Renal cortex interstitium (tissue), 11 donors: ENCODE measurements at regions not wholly inside any gene's neighbourhood (a gene's known extent, or its start where the extent isn't known, plus 50 kb on each side); places are given as distances from the start of the nearest gene placed in this dataset.

ENCODE experiments used
- DNase-seq, 11 donors: peaks; one replicate each; pipeline ENCODE4 v3.0.0-alpha.2; 2013; ENCODE audit warnings: low read depth in 9 of 11, low spot score in 4 of 11; ENCODE audit errors: extremely low read depth in 1 of 11

DNA sequence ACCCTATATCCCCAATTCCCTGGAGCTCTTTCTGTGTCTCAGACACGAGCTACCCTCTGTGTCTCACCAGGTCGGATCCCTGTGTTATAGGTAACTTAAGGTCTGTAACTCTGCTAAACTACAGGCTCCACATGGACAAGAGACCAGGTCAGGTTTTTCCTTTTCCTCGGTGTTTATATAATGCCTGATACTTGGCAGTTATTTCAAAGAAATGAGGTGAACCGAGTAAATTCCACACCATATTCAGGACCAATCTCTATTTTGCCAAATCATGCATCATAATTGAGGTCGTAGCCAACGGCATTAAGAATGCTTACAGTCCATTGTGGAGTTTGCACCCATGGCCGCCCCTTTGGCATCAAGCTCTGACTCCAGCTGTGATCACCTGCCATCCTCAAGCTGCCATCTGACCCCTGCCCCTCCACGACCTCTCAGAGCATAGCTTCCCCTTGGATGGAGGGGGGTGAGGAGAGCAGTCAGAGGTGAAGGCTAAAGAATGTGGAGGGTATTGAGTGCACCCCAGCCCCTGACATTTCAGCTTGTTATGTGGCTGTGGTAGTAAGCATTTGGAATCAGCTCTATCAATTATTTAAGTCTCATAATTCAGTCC is 434.7 kb upstream of the RBFOX1 start:
- no peak for DNase-seq

DNA sequence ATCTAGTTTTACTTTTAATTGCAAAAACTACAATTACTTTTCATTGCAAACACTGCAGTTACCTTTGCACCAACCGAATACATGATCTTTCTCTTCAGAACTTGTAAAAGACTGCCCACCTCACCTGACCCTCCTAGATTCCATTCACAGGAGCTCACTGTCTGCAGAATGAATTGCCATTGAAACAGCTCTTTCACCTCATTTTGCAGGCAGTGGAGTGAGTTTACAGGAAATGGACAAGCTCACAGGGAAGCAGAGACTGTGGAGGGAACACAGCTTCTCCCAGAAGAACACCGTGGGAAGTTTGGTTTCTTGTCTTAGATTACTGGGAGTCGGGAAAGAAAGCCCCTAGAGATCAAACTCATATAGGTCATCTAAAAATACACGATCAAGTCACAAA is 439.7 kb upstream of the RBFOX1 start:
- DNase-seq = no peak

DNA sequence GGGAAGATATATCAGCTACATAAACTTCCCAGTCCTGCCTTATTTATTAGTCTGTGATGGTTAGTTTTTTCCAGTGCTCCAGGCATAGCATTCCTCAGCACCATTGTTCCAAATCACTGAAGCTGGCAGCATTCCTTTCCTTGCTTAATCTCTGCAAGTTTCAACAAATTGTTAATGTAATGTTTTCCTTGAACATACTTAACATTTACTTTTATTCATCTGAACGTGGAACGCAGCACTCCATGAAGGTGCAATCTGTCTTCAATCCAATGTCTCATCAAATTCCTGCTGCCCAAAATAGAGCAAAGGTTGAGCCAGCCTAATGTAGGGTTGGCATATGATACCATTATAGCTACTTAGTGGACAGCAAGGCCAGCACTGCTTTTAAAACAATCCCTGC is 441.1 kb upstream of the RBFOX1 start:
- peak in 9 of 11 donors; percentile 36 to 81 (median 56) for DNase-seq

DNA sequence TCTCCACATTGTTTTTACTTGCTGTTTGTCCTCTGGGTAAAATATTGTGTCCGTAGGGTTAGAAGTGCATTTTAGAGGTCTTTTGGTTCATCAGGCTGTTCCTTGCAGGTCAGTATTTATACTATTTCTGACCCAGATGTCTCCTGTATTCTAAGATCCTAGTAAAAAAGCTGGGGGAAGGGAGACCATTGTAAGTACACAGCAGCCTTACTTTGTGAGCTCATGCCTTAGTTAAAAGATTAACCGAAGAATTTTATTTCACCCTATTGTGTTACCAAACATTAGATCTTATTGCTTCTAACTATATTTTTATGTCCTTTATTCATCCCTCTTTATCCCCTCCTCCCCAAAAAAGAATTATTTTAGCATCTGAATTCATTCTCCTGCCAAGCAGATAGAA is 444.1 kb upstream of the RBFOX1 start:
- no peak for DNase-seq

DNA sequence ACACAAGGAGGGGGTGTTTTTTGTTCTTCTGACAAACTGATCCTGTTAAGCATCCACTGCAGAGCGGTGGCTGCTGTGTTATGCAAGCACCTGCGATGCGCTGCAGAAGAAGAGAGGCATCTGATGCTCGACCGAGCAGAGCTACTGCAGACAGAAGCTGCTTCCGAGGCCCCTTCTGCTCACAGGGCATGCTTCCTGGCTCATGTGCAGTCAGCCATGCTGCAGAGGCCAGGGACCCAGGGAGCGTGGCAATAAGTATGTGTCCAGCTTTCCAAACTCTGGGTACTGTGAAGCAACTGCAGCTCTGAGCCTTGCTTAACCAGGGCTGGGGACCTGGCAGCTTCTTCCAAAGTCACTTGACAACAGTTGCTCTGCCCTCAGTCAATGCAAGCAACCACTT is 448.6 kb upstream of the RBFOX1 start:
- DNase-seq = peak in 2 of 11 donors; percentile 15 to 17

DNA sequence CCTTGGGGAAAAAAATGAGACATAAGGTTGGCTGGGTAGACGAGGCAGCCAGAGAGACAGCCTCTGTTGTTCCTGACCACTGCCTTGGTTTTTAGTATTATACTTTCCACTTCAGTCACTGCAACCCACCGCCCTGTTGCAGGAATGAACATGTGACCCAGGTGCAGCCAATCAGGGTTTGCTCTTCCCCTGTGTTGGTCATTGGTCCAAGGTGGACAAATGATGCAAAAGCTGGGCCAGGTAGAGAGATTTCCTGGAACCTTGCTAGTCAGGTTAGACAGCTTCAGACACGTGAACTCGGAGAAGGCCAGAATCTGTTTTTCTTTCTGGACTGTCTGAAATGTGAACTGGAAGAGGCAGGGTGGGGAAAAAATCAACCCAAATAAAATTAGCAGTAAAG is 452.4 kb upstream of the RBFOX1 start:
- DNase-seq = no peak

DNA sequence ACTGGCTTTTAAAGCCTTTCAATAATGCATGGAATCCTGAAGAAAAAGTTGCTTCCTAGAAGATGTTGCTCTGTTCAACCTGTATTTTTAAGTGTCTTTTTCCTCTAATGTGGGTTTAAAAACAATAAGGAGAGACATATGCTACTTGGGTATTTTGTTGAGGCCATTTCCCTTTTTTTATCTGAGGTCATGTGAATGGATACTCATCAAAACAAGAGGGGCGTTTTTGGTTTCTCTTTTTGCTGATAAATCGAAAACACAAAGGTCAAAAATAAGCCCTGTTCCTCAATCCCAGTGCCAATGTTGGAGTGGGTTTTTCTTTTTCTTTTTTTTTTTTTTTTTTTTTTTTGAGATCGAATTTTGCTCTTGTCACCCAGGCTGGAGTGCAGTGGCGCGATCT is 468.0 kb upstream of the RBFOX1 start:
- DNase-seq = no peak

DNA sequence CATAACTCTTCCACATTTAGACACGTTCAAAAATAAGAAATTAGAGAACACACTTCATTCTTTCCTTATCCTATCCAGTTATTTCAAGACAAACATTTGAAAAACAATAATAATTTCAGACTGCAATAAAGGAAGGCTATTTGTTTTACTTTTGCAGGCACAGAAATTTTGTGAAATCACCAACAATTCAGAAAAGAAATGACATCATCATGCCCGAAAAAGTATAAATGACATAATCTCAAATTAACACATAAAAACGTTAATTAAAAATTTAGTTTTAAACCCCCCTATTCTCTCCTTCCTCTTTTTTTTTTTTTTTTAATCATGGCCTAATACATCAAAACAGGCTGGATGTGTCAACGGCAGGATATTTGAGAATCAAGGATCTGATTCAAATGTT is 468.4 kb upstream of the RBFOX1 start:
- no peak for DNase-seq

DNA sequence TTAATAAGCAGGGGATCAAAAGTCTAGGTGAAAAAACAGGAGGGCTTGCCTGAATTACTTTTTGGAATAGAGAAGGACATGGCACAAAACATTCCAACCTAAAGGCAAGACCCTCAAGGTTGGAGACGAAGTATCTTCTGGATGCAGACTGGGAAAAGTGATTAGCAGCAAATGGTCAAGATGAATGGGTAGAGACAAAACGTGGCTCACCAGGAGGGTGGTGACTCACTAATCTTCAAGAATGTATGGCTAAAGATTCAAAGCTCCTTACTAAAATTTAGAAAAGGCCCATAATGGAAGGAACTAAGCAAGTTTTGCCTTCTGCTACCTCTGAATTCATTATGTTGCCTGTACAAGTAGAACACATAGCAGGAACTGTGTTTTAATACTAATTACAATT is 469.5 kb upstream of the RBFOX1 start:
- DNase-seq = no peak

DNA sequence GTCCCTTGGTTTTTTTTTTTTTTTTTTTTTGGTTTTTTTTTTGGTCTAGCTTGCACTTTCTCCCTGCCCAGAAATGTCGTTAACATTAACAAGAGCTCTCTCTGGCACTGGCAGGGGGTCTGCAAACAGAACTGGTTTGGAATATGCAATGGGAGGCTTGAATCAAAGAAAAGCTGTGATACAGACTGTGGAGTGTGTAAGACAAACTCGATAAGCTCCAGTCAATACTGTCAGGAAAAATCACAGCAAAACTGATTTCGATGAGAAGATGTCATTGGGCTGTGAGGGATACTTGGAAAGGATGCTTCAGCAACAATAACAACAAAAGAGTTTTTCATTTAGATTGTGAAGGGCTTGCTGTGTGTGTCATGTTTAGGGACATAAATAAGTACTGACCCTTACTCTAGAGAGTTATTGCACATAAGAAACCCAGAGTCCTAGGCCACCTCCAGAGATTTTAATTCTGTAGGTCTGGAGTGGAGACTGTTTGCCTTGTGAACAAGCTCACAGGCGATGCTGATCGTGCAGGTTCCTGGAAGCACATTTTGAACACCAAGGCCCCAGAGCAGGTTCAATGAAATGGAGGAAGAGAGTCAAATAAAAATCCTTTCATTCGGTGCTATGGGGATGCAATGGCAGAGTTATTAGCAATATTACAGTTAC is 470.7 kb upstream of the RBFOX1 start:
- no peak for DNase-seq

DNA sequence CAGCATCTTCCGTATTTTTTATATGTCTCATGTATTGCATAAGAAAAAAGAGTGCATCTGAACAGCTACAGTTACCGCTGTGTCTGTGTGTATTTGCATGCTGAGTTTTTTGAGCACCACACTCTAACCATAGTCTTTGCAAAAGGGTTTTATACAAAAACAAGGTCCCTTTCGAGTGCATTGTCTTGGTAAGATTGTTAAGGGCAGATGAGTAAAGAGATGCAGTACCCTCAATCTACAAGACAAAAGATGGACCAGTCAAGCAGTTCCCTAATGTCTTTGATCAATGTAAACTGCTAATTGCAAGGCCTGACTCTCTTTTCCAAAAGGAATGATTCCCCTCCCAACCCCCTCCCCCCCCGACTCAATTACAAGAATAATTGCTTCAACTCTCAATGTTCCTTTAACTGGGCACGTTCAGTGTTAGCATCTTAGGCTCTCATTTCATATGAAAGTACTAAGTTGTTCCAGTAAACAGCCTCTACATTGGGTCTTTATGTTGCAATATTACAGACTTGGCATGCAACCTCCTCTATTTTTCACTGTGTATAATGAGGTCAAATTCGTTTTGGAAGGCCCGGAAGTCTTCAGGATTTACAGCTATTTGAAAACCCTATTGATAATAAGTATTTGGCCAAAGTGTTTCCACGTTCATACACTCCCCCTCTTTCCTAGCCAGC is 471.4 kb upstream of the RBFOX1 start:
- DNase-seq = no peak

DNA sequence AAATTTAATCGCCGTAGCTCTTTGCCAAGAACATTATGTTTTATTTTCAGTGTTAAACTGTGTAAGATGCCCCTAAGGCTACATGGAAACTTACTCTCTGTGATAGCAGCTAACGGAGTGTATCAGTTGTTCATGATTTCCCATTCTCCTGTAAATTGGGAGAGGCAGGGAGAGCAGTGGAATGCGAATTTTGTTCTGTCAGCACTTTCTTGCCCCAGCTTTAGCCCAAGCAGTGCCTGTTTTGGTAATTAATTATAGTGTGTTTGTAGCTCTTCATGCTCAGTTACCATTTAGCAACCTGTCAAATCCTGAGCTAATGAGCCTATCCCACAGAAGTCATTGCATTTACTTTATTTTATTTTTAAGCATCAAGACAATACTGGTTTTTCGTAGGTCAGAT is 475.1 kb upstream of the RBFOX1 start:
- DNase-seq = peak in 1 of 11 donors; percentile 3

DNA sequence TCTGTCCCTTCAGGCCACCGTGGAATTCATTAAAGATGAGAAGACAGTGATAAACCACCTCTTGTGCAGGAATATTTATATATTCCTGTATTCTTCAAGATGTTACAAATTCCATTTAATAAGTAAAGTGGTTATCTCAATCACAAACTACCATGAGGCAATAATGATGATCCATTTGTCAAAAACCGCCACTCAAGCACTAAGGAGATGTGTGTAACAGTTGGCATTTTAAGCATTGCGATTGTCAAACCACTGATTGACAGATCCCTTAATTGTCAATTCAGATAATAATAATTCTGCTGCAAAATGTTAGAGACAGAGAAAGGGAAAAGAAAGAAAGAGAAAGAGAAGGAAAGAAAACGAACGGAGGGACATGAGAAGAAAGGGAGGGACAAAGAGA is 476.1 kb upstream of the RBFOX1 start:
- DNase-seq = no peak

DNA sequence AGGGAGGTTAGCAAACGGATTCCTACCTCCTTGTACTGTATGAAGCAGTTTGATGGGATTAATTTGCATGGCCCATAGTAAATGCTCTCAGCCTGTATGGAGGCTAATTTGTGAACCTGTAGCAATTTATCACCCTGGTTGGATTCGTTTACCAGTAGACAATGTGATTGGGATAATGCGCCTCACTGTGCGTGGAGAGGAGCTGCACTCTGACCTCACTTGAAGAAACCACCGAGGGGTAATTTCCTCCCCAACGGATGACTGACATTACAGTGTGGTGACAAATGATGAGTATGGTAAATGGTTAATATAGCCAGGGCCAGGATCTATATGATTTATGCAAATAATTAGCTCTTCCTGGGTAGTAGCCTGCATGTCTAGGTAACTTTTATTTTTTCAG is 479.1 kb upstream of the RBFOX1 start:
- DNase-seq = no peak

DNA sequence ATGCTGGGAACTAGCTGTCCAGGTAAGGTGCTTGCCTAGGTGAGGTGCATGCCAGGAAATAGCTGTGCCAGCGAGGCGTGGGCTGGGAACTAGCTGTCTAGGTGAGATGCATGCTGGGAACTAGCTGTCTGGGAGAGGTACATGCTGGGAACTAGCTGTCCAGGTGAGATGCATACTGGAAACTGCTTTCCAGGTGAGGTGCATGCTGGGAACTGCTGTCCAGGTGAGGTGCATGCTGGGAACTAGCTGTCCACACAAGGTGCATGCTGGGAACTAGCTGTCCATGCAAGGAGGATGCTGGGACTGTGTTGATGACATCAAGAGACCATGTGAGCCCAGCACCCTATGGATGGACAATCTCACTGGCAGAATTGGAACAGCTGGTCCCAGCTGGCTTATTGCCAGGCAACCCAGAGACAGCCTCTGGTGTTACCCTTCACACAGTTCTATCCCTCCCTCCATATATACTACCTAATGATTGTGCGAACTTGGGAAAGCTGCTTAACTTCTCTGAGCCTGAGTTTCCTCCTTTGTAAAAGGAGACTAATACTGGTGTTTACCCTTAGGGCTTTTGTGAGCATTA is 479.9 kb upstream of the RBFOX1 start:
- no peak for DNase-seq

DNA sequence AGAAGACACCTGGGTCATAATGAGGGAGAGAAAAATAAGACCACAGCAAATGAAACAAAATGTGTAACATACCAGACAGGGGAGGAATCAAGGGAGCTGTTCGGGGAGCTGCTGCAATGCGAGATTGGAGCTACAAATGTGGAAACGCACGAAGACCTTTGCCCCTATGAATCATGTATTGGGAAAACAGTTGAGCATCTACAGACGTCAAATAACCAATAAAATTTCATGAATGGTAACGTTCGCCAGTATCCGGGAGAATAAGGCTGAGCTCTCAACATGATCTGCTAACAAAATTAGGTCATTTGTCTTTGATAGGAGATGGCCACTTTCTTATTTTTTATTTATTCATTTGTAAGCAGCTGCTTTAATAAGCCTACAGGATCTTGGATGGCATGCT is 486.2 kb upstream of the RBFOX1 start:
- DNase-seq = no peak

DNA sequence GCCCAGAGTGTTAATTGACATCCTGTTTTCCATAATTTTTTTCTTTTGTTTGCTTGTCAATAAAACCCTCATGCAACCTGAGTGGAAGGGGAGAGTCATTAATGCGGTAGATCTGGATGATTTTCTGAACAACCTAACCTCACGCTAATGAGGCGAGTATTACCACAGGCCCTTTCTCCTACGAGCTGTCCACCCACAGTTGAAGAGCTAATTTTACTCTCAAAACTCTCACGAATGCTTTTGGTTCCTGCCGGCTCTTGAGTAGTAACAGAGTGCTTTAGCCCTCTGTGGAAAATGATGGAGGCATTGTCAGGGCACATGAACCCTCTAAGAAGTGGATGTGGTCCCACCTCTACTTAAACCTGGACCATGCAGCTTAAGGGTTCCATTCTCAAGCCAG is 491.3 kb upstream of the RBFOX1 start:
- DNase-seq = no peak

DNA sequence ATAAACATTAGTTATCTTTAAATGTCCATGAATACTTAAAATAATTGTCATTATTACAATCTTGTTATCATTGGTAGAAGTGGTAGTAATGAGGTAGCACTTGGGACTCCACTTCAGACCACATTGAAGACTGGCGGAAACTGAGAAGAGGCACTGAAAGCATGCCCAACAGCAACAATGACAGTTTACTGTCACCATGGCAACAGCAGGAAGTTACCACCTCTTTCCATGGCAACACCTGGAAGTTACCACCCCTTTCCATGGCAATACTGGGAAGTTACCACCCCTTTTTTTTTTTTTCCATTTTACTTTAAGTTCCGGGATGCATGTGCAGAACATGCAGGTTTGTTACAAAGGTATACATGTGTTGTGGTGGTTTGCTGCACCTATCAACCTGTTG is 494.9 kb upstream of the RBFOX1 start:
- no peak for DNase-seq

DNA sequence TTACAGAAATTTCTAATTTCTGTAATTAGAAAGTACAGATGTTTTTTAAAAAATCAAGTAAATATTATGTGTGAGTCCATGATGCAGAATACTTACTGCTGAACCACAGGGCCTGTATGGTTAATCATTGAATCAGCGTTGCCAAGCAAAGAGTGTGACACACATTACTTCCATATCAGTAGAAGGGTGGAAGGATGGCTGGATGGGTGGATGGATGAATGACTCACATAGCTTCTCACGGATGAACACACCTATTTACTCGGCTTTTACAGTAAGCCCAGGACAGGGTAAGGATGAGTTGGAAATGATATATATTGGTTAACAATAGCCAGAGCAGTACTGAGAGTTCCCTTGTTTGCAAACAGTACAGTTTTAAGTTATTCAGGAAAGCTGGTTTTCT is 495.9 kb upstream of the RBFOX1 start:
- peak in 2 of 11 donors; percentile 8 to 17 for DNase-seq

DNA sequence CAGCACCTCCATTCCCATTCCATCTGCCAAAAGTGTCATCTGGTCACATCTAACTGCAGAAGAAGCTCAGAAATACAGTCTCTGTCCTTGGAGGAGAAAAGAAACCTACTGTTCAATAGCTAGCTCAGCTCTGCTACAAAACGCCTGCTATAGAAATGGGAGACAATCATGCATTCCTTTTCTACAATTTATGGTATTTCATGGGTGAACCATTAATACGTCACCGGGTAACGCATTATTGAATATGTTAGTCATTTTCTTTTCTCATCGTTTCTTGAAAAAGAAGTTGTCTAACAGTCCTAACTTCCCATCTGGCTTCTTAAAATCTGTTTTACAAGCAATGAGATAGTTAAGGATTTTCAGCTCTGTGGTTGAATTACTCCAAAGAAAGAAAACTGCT is 496.7 kb upstream of the RBFOX1 start:
- no peak for DNase-seq
